ENCODE measurements at regions not wholly inside any gene's neighbourhood (a gene's known extent, or its start where the extent isn't known, plus 50 kb on each side); places are given as distances from the start of the nearest gene placed in this dataset.

GRCh38 chr1:5244631-5245285 lies 590.3 kb downstream of the AJAP1 start:
- TF ChIP-seq CTCF (IDR thresholded peaks at IDR 0.05) (no peak), POLR2A (IDR thresholded peaks at IDR 0.05) (no peak)

Measured in lower leg skin (tissue), 3 donors.